Uterus (tissue), 2 donors: ENCODE measurements at regions not wholly inside any gene's neighbourhood (a gene's known extent, or its start where the extent isn't known, plus 50 kb on each side); places are given as distances from the start of the nearest gene placed in this dataset.

Source experiments
- POLR2A ChIP-seq, 2 donors: fragments of 450-650 bp; IDR thresholded peaks; one replicate each; pipeline ENCODE4 v1.6.1; 2016; ENCODE audit warnings: antibody characterized with exemption in 2 of 2, mild to moderate bottlenecking in 1 of 2, moderate library complexity in 1 of 2
- TF ChIP-seq, protein P1 (sequence below), 4 experiments: fragments of 200-600 bp in 2 of 4; fragments of 450-650 bp in 2 of 4; sonication (generic) in 2 of 4; IDR thresholded peaks; one replicate each; pipeline ENCODE4 v1.5.1; 2016 to 2019; ENCODE audit warnings: antibody characterized with exemption in 4 of 4, mild to moderate bottlenecking in 2 of 4, moderate library complexity in 1 of 4

DNA sequence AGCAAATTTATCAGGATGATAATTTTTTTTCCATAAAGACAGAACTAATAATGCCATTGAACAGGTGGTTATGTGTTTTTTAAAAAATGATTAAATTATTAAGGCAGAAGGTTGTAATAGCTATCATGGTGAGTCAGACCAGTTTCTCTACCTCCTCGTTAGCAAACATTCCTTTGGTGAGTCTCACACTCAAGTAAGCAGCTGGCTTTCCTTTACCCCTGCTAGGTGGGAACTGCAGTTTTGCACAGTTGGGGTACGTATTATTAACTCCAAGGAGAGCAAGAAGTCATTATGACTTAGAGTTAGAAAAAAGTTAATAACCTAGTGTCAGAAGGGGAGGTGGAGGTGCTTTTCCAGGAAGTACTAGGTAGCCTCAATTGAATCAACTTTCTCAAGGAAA lies 165.3 kb downstream of the SNAPC1 start:
- TF ChIP-seq, protein P1, sequence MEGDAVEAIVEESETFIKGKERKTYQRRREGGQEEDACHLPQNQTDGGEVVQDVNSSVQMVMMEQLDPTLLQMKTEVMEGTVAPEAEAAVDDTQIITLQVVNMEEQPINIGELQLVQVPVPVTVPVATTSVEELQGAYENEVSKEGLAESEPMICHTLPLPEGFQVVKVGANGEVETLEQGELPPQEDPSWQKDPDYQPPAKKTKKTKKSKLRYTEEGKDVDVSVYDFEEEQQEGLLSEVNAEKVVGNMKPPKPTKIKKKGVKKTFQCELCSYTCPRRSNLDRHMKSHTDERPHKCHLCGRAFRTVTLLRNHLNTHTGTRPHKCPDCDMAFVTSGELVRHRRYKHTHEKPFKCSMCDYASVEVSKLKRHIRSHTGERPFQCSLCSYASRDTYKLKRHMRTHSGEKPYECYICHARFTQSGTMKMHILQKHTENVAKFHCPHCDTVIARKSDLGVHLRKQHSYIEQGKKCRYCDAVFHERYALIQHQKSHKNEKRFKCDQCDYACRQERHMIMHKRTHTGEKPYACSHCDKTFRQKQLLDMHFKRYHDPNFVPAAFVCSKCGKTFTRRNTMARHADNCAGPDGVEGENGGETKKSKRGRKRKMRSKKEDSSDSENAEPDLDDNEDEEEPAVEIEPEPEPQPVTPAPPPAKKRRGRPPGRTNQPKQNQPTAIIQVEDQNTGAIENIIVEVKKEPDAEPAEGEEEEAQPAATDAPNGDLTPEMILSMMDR (IDR thresholded peaks at IDR 0.05): no peak
- no peak for TF ChIP-seq POLR2A (IDR thresholded peaks at IDR 0.05)
